ENCODE measurements at regions not wholly inside any gene's neighbourhood (a gene's known extent, or its start where the extent isn't known, plus 50 kb on each side); places are given as distances from the start of the nearest gene placed in this dataset.

DNA sequence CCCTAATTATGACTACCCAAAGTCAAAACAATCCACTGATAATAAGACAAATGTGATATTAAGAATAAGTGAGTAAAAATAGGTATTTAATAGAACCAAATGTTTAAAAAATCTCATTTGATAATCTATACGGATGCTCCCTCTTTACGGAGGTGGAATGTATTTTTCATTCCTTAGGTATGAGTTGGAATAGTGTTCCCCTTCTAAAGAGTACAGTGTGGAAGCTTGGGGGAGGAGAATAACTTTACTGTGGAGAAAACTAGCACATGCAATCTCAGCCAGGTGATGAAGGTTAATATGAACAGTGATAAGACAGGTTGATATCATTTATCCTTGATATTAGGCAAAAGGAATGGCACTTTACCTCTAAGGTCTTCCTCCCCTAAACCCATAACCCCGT is 74.6 kb downstream of the GPR88 start:
- Histone ChIP-seq H3K36me3 (no peaks in the 10 kb centered on the region), H3K27ac (no peak overlapping the region), H3K4me3 (no peak overlapping the region), H3K27me3 (no peaks in the 10 kb centered on the region), H3K4me1 (no peaks in the 10 kb centered on the region), H3K9me3 (no peaks in the 10 kb centered on the region)
- TF ChIP-seq, protein P1, sequence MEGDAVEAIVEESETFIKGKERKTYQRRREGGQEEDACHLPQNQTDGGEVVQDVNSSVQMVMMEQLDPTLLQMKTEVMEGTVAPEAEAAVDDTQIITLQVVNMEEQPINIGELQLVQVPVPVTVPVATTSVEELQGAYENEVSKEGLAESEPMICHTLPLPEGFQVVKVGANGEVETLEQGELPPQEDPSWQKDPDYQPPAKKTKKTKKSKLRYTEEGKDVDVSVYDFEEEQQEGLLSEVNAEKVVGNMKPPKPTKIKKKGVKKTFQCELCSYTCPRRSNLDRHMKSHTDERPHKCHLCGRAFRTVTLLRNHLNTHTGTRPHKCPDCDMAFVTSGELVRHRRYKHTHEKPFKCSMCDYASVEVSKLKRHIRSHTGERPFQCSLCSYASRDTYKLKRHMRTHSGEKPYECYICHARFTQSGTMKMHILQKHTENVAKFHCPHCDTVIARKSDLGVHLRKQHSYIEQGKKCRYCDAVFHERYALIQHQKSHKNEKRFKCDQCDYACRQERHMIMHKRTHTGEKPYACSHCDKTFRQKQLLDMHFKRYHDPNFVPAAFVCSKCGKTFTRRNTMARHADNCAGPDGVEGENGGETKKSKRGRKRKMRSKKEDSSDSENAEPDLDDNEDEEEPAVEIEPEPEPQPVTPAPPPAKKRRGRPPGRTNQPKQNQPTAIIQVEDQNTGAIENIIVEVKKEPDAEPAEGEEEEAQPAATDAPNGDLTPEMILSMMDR (IDR thresholded peaks at IDR 0.05): no peak
- no peak for TF ChIP-seq POLR2A (IDR thresholded peaks at IDR 0.05)
- ATAC-seq (no peak), DNase-seq (no peak)
- intact Hi-C loops (cut with DNase I): loop anchor here in 2 of 10 donors (10.0 kb wide), 3 partner anchors 58 to 148 kb away; no protein-coding TSS in a partner anchor
- WGBS, 4 donors: 91 to 94% (median 92%) methylated on average over 3 of the region's 3 CpGs

DNA sequence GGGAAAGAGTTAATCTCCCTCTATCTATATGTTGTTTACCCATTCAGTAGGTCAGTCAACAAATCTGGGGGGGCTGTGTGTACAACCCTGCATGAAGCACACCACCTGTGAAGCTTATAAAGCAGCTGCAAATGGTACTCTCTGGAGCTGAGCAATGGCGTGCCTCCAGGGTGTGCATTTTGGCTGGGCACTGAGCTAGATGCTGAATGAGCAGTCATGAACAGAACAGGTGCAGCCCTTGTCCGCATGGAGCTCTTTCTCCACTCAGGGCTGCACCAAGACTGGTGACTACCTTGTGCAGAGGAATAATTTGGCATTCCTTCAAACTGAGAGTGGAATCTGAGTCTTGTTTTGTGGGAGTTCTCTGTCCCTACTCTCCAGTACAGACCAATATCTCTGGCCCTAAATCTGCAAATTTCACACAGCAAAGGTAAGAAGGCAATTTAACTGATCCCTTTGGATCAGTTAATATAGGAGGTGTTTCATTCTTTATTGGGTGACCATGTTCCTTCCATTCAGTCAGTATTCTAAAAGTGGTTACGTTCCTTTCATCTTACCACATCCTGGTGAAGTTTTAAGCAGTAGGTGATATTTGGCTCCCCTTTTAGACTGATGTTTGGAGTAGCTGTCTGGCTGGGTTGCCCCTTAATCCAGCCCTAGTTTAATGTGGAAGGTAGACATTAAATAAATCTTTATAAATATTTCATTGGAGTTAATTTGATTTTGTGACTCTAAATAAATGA is 76.0 kb downstream of the GPR88 start:
- H3K4me3 ChIP-seq: no peak overlapping the region
- no peaks in the 10 kb centered on the region for H3K36me3 ChIP-seq
- no peak overlapping the region for H3K27ac ChIP-seq
- no peak for DNase-seq
- 90 to 97% (median 96%) methylated on average over 3 of the region's 3 CpGs for WGBS, 4 donors
- intact Hi-C loops (cut with DNase I): loop anchor here in 2 of 10 donors (10.0 kb wide), 3 partner anchors 59 to 149 kb away; no protein-coding TSS in a partner anchor
- no peak for ATAC-seq
- H3K27me3 ChIP-seq: no peaks in the 10 kb centered on the region
- no peaks in the 10 kb centered on the region for H3K4me1 ChIP-seq
- TF ChIP-seq POLR2A (IDR thresholded peaks at IDR 0.05): no peak
- TF ChIP-seq, protein P1 (IDR thresholded peaks at IDR 0.05): no peak
- no peaks in the 10 kb centered on the region for H3K9me3 ChIP-seq

DNA sequence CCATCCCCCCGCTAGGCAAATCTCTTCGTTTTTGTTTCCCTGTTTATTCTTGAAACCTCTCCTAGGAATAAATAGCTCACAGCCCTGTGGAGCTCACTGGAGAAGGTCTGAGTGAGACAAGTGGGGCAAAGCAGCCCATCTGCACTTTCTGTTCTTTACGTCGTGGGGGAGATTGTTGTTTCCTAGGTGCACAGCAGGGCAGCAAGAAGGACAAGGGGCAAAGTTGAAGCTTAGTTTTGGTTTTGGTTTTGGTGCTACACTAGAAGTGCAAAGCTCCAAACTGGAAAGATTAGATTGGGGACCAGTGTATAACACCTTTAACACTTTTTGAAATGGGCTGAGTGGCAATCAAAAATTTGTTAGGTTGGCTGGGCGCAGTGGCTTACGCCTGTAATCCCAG is 76.6 kb downstream of the GPR88 start:
- ATAC-seq: no peak
- no peak for DNase-seq
- H3K36me3 ChIP-seq: no peaks in the 10 kb centered on the region
- 83 to 89% (median 86%) methylated on average over 6 of the region's 6 CpGs for WGBS, 4 donors
- H3K4me3 ChIP-seq: no peak overlapping the region
- H3K27me3 ChIP-seq: no peaks in the 10 kb centered on the region
- no peak overlapping the region for H3K27ac ChIP-seq
- H3K4me1 ChIP-seq: no peaks in the 10 kb centered on the region
- TF ChIP-seq POLR2A (IDR thresholded peaks at IDR 0.05): no peak
- TF ChIP-seq, protein P1 (IDR thresholded peaks at IDR 0.05): no peak
- intact Hi-C loops (cut with DNase I): loop anchor here in 2 of 10 donors (10.0 kb wide), 3 partner anchors 60 to 150 kb away; no protein-coding TSS in a partner anchor
- H3K9me3 ChIP-seq: no peaks in the 10 kb centered on the region

GRCh38 chr1:100615686-100616085 is 77.7 kb downstream of the GPR88 start:
- intact Hi-C loops (cut with DNase I): loop anchor here in 2 of 10 donors (10.0 kb wide), 3 partner anchors 61 to 151 kb away; no protein-coding TSS in a partner anchor
- H3K4me3 ChIP-seq: no peak overlapping the region
- DNase-seq (no peak), ATAC-seq (no peak)
- TF ChIP-seq, protein P1 (IDR thresholded peaks at IDR 0.05): no peak
- no peak for TF ChIP-seq POLR2A (IDR thresholded peaks at IDR 0.05)
- 95 to 100% (median 96%) methylated on average over 4 of the region's 4 CpGs for WGBS, 4 donors
- no peaks in the 10 kb centered on the region for H3K9me3 ChIP-seq
- H3K36me3 ChIP-seq: no peaks in the 10 kb centered on the region
- no peaks in the 10 kb centered on the region for H3K27me3 ChIP-seq
- H3K27ac ChIP-seq: no peak overlapping the region
- no peaks in the 10 kb centered on the region for H3K4me1 ChIP-seq

All from heart left ventricle (tissue), 16 donors.